HG02798 (cell line): ENCODE measurements at regions not wholly inside any gene's neighbourhood (a gene's known extent, or its start where the extent isn't known, plus 50 kb on each side); places are given as distances from the start of the nearest gene placed in this dataset.

Source experiments
- ATAC-seq: cut with Tn5 transposase; IDR thresholded peaks from one replicate; pipeline ENCODE4 v1.9.1; 2021; ENCODE audit warnings: mild to moderate bottlenecking; ENCODE audit not compliant: unreplicated experiment, poor library complexity

DNA sequence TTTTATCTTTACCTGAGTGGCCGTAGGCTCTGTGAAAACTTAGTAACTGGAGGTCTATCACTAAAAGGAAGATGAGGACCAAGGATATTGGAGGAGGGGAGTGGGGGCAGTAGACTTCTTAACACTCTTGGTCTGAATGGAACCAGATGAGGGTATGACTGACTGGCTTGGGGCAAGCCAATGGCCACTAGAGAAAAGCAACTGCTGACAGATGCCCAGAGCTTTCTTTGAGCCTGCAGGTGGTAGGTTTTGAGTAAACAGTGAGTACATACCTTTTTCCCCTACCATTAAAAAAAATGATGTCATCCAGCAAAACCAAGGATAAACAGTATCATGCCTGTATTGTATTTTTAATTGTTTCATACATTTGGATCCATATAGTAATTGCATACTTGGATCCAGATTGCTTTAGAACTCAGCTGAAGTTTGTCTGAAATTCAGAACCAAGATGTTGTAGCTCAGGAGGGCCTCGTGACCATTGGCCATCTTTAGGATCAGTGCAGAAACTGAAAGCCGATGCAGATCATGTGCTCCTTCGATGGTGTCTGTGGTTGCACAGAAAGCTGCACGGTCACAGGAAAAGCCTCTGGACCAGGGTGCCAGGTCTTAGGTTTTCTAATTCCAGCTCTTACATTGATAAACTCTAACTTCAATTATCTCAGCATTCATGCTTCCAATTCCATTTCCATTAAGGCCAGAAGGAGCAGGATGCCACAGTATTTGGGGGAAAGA is 131.0 kb downstream of the PDGFRA start:
- peak; percentile 60 for ATAC-seq

DNA sequence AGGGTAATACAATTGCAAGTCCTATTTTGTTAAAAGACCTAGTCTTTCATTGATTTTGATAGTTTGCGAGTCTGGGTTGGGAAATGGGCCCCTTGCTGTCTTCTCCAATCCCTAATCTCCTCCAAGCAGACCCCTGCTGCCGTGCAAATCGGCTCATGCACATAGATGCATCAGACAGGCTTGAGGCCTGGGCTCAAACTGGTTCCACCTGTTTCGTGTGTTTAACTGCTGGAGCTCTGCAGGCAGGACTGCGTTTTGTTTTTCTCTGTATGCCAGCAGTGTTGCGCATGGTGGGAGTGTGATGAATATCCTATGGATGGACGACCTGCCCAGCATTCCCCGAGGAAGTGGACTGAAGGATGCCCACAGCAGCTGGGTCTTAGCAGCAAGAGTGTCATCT is 133.9 kb downstream of the PDGFRA start:
- no peak for ATAC-seq

DNA sequence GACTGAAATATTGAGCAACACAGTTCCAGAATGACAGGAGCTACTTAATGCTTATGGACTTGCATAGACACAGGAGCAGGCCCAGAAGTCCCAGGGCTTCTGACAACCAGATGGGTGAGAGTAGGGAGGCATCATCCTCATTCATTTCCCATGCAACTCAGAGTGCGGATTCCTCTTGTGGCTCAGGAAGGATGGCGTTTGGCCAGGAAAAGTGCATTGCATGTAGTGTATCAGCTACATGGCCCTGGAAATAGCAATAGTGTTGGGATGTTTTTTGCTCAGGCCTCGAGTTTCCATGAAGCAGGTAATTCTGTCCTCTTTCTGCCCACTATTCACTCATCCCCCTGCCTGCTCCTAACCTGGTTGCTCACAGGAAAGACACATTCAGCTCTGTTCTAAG is 136.6 kb downstream of the PDGFRA start:
- ATAC-seq: no peak

DNA sequence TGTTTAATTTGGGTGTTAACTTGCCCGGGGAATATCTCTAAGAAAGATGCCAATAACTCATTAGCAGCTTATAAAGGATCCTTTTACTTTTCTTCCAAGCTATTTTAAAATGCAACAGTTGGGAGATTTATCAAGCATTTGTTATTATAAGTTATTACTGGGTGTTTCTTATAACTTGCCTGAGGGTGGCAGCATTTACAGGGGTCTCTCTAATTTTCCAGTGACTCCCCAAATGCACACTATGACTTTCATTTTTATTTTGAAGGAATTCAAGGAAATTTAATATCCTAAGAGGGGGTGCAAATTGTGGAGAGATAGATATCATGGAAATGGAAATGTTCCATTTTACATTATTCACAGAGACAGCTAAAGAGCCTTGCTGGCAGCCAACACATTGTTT is 138.0 kb downstream of the PDGFRA start:
- ATAC-seq: no peak

DNA sequence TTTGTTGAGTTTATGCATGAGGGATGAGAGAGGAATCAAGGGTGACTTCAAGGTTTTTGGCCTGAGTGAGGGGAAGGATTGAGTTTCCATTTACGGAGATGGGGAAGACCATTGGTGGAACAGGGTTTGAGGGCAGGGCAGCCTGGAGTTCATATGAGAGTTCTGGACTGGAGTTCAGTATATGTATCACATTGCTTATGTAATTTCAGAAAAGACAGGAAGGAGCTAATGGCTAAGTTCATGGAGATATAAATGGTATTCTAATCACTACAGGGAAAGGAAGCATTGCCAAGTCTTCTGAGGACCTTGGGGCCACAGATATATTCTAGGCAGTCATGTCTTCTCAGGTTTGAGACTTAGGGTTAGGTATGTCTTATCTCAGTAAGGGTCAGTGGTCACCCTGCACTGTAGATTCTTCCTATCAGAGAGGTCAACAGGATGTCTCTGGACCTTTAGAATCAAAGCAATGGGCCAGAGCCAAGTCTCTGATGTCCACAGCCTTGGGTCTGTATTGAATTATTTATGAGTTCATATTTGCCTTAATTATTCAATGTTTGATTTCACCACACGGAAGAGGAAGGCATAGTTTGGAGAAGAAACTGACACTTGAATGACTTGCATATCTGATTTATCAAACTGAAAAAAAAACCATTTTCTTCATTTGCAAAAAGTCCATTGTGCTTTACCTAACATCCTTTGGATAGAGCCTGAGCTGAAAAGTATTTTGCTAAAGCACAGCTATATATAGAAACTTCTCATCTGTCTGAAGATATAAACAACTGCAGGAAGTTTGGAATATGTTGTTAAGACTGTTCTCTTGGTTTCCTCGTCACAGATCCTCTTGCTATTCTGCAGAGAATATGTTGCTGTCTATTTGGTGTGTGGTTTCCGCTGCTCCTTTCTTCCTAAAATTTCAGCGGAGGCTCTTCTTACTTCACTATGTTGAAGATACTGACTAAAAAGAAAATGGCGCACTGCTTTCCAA is 139.5 kb downstream of the PDGFRA start:
- no peak for ATAC-seq

DNA sequence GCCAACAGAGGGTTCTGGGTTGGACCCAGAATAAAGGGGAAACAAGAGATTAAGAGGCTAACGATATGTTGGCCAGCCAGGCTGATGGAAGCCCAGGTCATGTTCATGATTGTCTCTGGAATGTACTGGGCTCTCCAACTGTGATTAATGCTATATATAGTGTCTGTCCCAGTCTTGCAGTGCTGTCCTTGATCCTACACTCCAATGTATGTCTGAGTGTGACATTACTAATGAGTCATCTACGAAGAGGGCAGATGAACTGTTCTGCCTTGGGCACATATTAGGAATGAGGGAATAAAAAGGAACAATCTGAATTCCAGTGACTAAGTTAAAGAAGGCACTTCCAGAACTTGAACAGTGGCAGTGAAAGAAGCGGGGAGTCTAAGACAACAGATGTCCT is 142.1 kb downstream of the PDGFRA start:
- ATAC-seq: no peak

DNA sequence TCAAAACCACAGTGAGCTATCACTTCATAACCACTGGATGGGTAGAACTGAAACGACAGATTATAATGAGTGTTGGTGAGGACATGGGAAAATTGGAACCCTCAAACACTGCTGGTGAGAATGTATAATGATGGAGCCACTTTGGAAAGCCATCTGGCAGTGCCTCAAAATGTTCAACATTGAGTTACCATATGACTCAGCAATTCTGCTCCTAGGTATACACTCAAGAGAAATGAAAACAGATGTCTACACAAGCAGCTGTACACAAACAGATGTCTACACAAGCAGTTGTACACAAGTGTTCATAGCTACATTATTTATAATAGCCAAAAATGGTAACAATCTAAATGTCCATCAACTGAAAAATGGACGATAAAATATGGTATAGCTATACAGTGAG is 143.9 kb downstream of the PDGFRA start:
- ATAC-seq: no peak

DNA sequence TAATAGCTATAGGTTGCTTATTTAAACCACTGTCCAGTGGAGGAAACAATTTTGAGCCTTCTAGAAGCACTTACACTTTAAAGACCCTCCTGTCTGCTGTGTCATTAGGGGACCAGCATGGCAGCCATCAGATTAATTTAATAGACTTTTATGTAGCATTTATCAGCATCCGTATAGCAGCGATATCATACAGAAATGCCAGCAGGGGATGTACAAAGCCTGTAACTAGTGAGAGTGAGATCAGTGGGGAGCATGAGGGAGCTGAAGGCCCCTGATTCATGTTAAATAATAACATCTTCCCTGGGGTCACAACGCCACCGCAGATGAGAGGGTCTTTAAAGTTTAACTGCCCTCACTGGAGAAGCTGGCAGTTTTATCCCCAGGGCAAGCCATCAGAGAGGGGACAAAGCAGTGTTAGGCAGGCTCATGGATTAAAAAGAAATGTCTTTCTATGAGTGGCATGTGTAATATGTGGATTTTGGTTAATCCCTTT is 144.7 kb downstream of the PDGFRA start:
- no peak for ATAC-seq

DNA sequence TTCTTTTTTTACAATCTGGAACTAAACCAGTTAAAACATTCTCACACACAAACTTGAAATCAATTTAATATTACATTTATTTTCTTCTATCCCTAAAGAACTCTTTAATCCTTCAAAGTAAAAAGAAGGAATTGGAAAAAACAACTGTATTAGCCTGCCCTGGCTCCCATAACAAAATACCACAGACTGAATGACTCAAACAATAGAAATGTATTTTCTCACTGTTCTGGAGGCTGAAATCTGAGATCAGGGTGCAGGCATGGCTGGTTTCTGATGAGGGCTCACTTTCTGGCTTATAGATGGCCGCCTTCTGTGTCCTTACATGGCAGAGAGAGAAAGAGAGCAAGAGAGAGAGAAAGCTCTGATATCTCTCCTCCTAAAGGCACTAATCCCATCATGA is 149.4 kb downstream of the PDGFRA start:
- ATAC-seq: no peak

DNA sequence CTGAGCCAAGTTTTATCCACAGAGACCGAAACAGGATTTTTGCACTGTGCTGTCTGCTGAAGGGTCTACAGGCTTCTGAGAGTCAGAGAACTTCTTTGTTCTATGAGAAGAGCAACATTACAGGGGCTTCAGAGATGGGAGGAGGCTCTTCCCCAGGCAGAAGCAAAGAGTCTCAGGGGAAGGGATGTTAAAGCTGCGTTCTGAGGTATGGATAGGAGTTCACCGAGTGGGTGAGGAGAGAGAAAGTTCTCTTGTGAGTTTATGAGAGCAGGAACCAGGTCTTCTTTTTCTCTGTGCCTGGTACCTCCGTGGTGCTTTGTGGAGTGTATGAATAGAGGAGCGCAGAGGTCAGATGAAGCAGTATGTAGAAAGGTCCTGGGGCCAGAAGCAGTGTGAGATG is 155.1 kb downstream of the PDGFRA start:
- ATAC-seq: no peak

DNA sequence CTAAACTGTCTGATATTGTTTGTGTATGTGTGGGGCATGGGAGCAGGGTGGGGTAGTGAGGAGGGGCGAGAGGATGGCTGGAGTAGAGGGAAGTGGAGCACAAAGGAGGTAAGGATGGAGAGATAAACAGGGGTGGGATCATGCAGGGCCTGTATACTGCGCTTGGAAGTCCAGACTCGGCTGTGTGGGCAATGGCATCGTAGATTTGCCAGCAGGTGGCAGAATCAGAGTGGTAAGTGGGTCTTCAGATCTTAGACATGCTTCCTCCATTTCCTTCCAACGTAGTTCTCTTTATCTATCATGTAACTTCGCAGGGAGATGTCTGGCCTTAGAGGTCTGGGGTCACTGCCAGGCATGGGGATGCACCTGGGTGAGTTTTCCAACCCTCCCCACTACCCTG is 155.5 kb downstream of the PDGFRA start:
- no peak for ATAC-seq

DNA sequence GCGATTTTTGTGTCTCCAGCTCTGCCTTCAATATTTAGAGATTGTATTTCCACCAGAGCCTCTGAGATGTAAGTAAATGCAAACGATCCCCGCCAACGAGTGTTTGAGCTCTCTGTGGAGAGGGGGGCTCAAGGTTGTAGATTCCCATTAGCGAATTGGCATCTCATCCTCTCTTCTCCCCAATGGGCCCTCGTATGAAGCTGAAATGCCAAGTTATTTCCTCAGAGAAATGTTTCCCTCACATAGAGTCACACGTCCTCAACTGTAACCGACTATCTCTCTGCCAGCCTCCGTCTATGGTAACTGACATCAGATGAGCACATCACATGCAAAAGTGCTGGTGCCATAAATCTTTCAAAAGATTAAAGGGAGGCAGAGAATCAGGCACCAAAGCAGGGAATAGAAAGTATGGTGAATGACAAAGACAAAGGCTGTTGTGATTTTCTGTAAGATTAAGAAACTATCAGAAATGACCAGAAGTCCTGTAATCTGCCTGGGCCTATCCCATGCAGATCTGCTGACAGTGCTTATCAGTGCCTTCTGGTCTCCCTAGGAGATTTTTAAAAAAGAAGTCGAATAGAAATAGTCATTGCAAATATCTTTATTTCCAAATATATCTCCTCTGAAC is 157.1 kb downstream of the PDGFRA start:
- no peak for ATAC-seq

DNA sequence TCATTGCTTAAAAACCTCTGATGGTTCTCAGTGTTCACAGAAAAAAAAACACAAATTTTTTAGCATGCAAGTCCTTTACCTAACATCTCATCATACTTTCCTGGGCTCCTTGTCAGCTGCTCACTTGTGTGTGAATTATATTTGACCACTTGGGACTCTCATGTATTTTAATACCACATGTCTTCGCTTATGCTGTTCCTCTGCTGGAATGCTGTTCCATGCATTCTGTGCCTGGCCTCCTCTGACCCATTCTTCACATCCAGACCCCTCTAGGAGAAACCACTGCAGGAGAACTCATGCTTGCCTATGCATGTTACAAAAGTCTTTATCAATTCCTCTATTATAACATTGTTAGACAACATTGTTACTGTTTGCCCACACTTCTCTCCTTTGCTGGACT is 157.6 kb downstream of the PDGFRA start:
- no peak for ATAC-seq

DNA sequence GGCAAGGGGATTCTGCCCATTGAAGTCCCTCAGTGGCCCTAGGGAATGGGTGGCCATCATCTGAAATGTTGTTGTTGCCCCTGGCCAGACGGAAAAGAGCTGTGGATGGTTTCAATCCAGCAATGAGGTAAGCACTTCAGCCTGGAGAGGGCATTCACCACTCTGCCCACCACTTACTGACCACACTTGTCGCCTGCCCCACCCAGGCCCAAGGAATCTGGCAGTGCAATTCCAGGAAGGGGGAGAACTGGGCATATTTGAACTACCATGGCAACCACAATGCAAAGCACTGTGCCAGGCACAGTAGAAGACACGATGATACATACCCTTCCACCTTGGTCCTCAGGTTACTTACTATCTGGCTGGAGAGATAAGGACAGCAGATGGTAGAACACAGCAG is 161.6 kb downstream of the PDGFRA start:
- no peak for ATAC-seq

DNA sequence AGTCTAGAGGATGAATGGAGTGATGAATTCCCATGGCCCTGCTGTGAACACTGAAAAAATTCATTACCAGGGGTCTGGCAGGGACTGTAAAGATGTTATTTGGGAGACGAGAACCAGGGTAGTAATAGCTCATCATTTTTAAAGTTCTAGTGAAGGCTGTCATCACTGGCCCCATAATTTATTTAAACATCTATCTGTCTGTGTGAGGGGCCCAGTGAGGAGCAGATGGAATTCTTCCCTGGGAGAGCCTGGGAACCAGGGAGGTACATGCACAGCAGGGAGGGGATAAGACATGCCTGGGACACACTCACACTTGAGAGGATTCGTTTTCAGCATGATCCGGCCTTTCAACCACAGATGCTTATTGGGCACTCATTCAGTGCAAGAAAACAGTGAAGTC is 162.0 kb downstream of the PDGFRA start:
- no peak for ATAC-seq

DNA sequence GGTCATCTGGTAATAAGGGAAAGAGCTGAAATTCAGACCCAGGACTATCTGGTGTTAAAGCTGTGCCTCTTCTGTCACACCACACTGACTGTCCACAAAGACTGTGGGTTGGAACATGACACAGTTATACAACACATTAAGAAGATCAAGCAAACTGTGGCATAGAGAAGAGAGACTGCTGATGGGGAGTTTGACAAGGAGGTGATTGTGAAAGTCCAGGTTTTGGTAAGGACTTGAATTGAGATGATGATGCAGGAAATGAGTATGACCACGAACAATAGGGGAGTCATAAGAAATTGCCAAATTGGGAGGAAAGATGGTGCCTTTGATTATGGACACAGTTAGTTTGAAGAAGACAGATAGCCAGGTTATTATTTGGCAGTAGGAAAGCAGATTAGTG is 163.4 kb downstream of the PDGFRA start:
- no peak for ATAC-seq

DNA sequence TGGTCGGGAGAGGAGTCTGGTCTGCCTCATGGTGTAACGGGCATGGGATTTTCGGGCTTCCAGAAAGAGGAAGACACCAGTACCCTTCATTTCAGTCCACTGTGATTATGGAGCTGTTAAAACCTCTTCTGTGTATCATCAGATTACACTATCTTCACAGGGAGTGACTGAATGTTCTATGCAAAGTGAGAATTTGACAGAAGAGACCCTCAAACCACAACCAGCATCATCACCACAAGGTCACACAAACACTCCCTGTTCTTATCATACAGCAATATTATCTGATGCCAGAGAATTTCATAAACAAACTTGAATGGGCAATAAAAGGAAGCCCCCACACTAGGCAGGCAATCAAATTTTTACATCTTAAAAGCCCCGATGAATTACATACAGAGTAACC is 164.2 kb downstream of the PDGFRA start:
- ATAC-seq: no peak

DNA sequence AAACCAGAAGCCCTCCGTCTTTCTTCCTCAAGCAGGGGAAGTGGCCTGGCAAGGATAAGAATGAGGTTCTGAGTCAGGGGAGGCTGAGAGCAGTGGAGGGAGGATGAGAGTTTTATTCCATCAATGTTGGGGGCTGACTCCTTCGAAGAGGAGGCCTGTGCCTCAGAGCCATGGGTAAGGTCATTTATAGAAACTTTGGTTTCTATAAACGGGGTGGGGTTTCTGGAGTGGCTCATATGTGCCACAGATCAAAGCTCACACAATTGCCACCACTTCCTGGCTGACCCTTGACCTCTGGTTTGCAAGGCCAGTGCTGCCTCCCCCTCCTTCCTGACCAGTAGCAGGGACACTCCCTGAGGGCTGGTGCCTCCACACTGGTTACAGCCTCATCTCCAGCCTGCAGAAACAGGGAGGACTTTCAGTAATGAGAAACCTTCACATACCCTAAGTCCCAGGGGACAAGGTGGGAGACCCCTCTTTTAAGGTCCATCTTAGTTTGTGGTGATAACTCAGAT is 166.0 kb downstream of the PDGFRA start:
- no peak for ATAC-seq

DNA sequence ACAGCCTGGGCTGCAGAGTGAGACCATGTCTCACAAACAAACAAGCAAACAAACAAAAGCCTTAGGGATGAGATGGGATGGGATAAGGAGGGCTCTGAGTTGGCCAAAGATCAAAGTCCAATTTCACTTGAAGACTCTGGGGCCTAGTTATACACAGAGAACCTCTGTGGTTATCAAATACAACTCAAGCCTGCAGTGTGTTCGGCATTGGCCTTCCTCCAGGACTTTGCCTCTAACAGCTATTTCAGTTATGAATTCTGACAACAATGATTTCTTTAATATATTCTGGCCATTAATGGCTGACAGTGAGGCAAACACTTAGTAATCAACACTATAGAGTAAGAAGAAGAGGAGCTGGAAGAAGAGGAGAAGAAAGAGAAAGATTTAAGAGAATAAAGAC is 171.1 kb downstream of the PDGFRA start:
- ATAC-seq: no peak

DNA sequence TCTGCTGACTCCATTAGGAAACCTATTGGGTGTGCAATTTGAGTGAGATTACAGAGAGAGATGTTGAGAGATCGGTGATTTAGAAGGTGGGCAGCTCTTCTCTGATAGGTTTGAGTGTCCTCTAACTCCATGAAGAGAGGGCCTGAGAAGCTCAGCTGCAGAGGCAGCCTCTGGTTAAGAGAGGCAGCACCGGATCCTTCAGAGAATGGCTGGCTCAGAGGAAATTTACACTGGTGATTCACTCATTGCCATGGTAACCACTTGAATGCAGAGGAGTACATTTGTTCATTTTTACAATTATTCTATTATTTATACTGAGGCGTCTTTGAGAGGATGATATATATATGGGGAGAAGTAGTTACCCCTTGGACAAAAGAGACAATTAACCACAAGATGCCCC is 171.7 kb downstream of the PDGFRA start:
- no peak for ATAC-seq
